DND-41 (cell line): ENCODE measurements at regions not wholly inside any gene's neighbourhood (a gene's known extent, or its start where the extent isn't known, plus 50 kb on each side); places are given as distances from the start of the nearest gene placed in this dataset.

ENCODE experiments used
- CTCF ChIP-seq: IDR thresholded peaks from 2 replicates; pipeline ENCODE4 v1.5.1; 2012; ENCODE audit warnings: borderline replicate concordance, low read length, moderate library complexity, mild to moderate bottlenecking; ENCODE audit not compliant: poor library complexity, severe bottlenecking; ENCODE audit errors: extremely low read depth
- EZH2 ChIP-seq: IDR thresholded peaks from 3 replicates; pipeline ENCODE4 v1.6.1; 2012; ENCODE audit warnings: borderline replicate concordance, low read depth, mild to moderate bottlenecking, moderate library complexity, low read length, inconsistent platforms; ENCODE audit not compliant: severe bottlenecking

- TF ChIP-seq CTCF: no peak
- no peak for TF ChIP-seq EZH2
Observed at GRCh38 chr7:109021390-109021789, 451.7 kb downstream of the DNAJB9 start.
